GM12878 (cell line): ENCODE measurements at regions not wholly inside any gene's neighbourhood (a gene's known extent, or its start where the extent isn't known, plus 50 kb on each side); places are given as distances from the start of the nearest gene placed in this dataset.

Experiments
- ATAC-seq: fragments of 200-7000 bp; cut with Tn5 transposase; 3 replicates; pipeline ENCODE4 v1.9.1; 2020; ENCODE audit warnings: mild to moderate bottlenecking, moderate library complexity
- BruUV-seq: library from RNA; stranded (reverse); fragments of 400-500 nt; replicated peaks from 2 replicates; lab custom pipeline; 2021; lab: Mats Ljungman, UMichigan
- CTCF ChIA-PET: fragments of 300-600 bp; sonication (Branson Sonifier 250); formaldehyde crosslinking; extraction: SDS; loops from one replicate; lab custom pipeline; 2021; ENCODE audit warnings: inconsistent platforms; lab: Yijun Ruan, JAX
- POLR2A ChIA-PET: fragments of 350-600 bp; formaldehyde crosslinking; extraction: SDS; loops from one replicate; lab custom pipeline; 2021; ENCODE audit warnings: inconsistent platforms; lab: Charles Lee
- RAD21 ChIA-PET: fragments of 300-600 bp; sonication (Branson Sonifier 250); formaldehyde crosslinking; loops from one replicate; lab custom pipeline; 2023; ENCODE audit warnings: antibody characterized with exemption; ENCODE audit not compliant: unreplicated experiment; lab: Charles Lee
- SMC1A ChIA-PET: fragments of 300-600 bp; sonication (Branson Sonifier 250); formaldehyde crosslinking; loops from one replicate; lab custom pipeline; 2023; ENCODE audit not compliant: unreplicated experiment, uncharacterized antibody; lab: Charles Lee
- DNase-seq: peaks from one replicate; pipeline ENCODE4 v3.0.0-alpha.2; 2011; ENCODE audit warnings: low read depth, low spot score
- FAIRE-seq: peaks from 3 replicates; lab custom pipeline; 2011; peaks lifted over from hg19 to GRCh38; lab: Jason Lieb, UNC
- H2AFZ ChIP-seq: 2 replicates; pipeline ENCODE4 v1.6.0; 2011; ENCODE audit warnings: low read depth, low read length, control low read depth; ENCODE audit not compliant: control insufficient read depth
- H3K27ac ChIP-seq: 2 replicates; pipeline ENCODE4 v1.5.1; 2011; ENCODE audit warnings: control low read depth; ENCODE audit not compliant: control insufficient read depth, insufficient read depth
- H3K27me3 ChIP-seq, 2 experiments: replicated peaks in 1 of 2; 2 replicates each; pipeline versions ENCODE4 v1.6.0 to v1.6.1; 2011; ENCODE audit warnings: low read length in 1 of 2; ENCODE audit not compliant: control insufficient read depth in 2 of 2, insufficient read depth in 2 of 2
- H3K36me3 ChIP-seq, 2 experiments: 2 replicates each; pipeline ENCODE4 v1.5.1; 2011; ENCODE audit warnings: low read length in 1 of 2; ENCODE audit not compliant: control insufficient read depth in 2 of 2, insufficient read depth in 2 of 2
- H3K4me1 ChIP-seq: 2 replicates; pipeline ENCODE4 v1.6.1; 2011; ENCODE audit warnings: mild to moderate bottlenecking, low read length, moderate library complexity, mixed read lengths; ENCODE audit not compliant: control insufficient read depth, insufficient read depth
- H3K4me2 ChIP-seq: 2 replicates; pipeline ENCODE4 v1.6.0; 2011; ENCODE audit warnings: control low read depth; ENCODE audit not compliant: control insufficient read depth, insufficient read depth
- H3K4me3 ChIP-seq: fragments of 200-600 bp; sonication (generic); 2 replicates; pipeline ENCODE4 v1.5.1; 2016
- H3K79me2 ChIP-seq: 2 replicates; pipeline ENCODE4 v1.6.0; 2011; ENCODE audit warnings: low read length; ENCODE audit not compliant: control insufficient read depth, insufficient read depth
- H3K9ac ChIP-seq: 2 replicates; pipeline ENCODE4 v1.8.0; 2011; ENCODE audit warnings: low read length, control low read depth, mixed read lengths; ENCODE audit not compliant: control insufficient read depth, insufficient read depth
- H3K9me3 ChIP-seq: replicated peaks from 3 replicates; pipeline ENCODE4 v1.5.1; 2011; ENCODE audit warnings: mild to moderate bottlenecking, low read length; ENCODE audit not compliant: control insufficient read depth, insufficient read depth
- H4K20me1 ChIP-seq: 2 replicates; pipeline ENCODE4 v1.6.0; 2011; ENCODE audit not compliant: control insufficient read depth, insufficient read depth
- CHD4 ChIP-seq: fragments of 200-600 bp; sonication (generic); IDR thresholded peaks from 2 replicates; pipeline ENCODE4 v1.6.1; 2016; ENCODE audit warnings: mild to moderate bottlenecking
- CREB1 ChIP-seq: IDR thresholded peaks from 2 replicates; pipeline ENCODE4 v1.6.1; 2012; ENCODE audit warnings: low read depth, mild to moderate bottlenecking, inconsistent platforms
- EP300 ChIP-seq, 2 experiments: fragments of 150-350 bp in 1 of 2; IDR thresholded peaks; 2 replicates each; pipeline ENCODE4 v1.6.1; 2011 to 2012; ENCODE audit warnings: low read depth in 2 of 2, low read length in 2 of 2, borderline replicate concordance in 1 of 2, improper control_type of control experiment in 1 of 2, inconsistent platforms in 1 of 2; ENCODE audit not compliant: control insufficient read depth in 1 of 2
- HDGF ChIP-seq: fragments of 450-650 bp; IDR thresholded peaks from 2 replicates; pipeline ENCODE4 v1.6.1; 2016; ENCODE audit warnings: antibody characterized with exemption
- KDM1A ChIP-seq: fragments of 200-600 bp; sonication (generic); IDR thresholded peaks from 2 replicates; pipeline ENCODE4 v1.6.1; 2016; ENCODE audit warnings: borderline replicate concordance
- MEF2A ChIP-seq: IDR thresholded peaks from 2 replicates; pipeline ENCODE4 v1.6.1; 2011; ENCODE audit warnings: low read depth, mild to moderate bottlenecking, low read length, moderate library complexity; ENCODE audit not compliant: insufficient read depth
- MTA2 ChIP-seq: fragments of 450-650 bp; IDR thresholded peaks from 2 replicates; pipeline ENCODE4 v1.6.1; 2016; ENCODE audit warnings: low read depth, mild to moderate bottlenecking, moderate library complexity
- MXI1 ChIP-seq: fragments of 150-350 bp; IDR thresholded peaks from 2 replicates; pipeline ENCODE4 v1.6.1; 2011; ENCODE audit warnings: low read depth, mild to moderate bottlenecking, inconsistent platforms, low read length, improper control_type of control experiment
- NFXL1 ChIP-seq: fragments of 450-650 bp; IDR thresholded peaks from 2 replicates; pipeline ENCODE4 v1.6.1; 2017; ENCODE audit warnings: antibody characterized with exemption, mild to moderate bottlenecking, borderline replicate concordance
- RCOR1 ChIP-seq: conservative IDR thresholded peaks from 2 replicates; pipeline ENCODE4 v1.6.1; 2012; ENCODE audit warnings: low read depth, low read length, improper control_type of control experiment
- RELA ChIP-seq: fragments of 450-650 bp; IDR thresholded peaks from 2 replicates; pipeline ENCODE4 v1.8.0; 2014; ENCODE audit warnings: borderline replicate concordance; ENCODE audit not compliant: partially characterized antibody
- SP1 ChIP-seq: IDR thresholded peaks from one replicate; pipeline ENCODE4 v1.6.1; 2011; ENCODE audit warnings: low read depth, low read length
- SUZ12 ChIP-seq: fragments of 200-600 bp; sonication (generic); IDR thresholded peaks from one replicate; pipeline ENCODE4 v1.6.1; 2018; ENCODE audit warnings: antibody characterized with exemption, mild to moderate bottlenecking; ENCODE audit not compliant: unreplicated experiment
- ZNF24 ChIP-seq: fragments of 450-650 bp; IDR thresholded peaks from 2 replicates; pipeline ENCODE4 v1.6.1; 2017; ENCODE audit warnings: antibody characterized with exemption, mild to moderate bottlenecking
- WGBS: methylation state at CpG from one replicate; pipeline ENCODE4 v1.1.6; 2016; ENCODE audit warnings: low lambda C conversion rate; ENCODE audit not compliant: insufficient replicate concordance, insufficient coverage; ENCODE audit errors: missing lambda C conversion rate; 5-methylcytosine and 5-hydroxymethylcytosine counted together
- in situ Hi-C: fragments of 300-500 bp; cut with MboI; formaldehyde crosslinking; loops from 9 replicates; pipeline ENCODE4 v1.14.3; 2018; ENCODE audit warnings: mixed read lengths
- intact Hi-C: fragments of 100-400 bp; cut with micrococcal nuclease; formaldehyde crosslinking; loops from one replicate; pipeline ENCODE4 v1.14.2; 2022; ENCODE audit not compliant: unreplicated experiment
- TF ChIP-seq, protein P1 (sequence below): fragments of 450-650 bp; formaldehyde crosslinking; IDR thresholded peaks from 2 replicates; pipeline ENCODE4 v1.5.0; 2022; ENCODE audit warnings: mild to moderate bottlenecking, missing genetic modification characterization
- TF ChIP-seq, protein P2 (sequence below): IDR thresholded peaks from 2 replicates; pipeline ENCODE4 v1.6.1; 2011; ENCODE audit warnings: low read depth, mild to moderate bottlenecking, low read length, moderate library complexity, borderline replicate concordance; ENCODE audit errors: extremely low read depth
- TF ChIP-seq, protein P3 (sequence below): fragments of 450-650 bp; IDR thresholded peaks from 2 replicates; pipeline ENCODE4 v1.6.1; 2018; ENCODE audit warnings: borderline replicate concordance, mild to moderate bottlenecking; ENCODE audit not compliant: partially characterized antibody

DNA sequence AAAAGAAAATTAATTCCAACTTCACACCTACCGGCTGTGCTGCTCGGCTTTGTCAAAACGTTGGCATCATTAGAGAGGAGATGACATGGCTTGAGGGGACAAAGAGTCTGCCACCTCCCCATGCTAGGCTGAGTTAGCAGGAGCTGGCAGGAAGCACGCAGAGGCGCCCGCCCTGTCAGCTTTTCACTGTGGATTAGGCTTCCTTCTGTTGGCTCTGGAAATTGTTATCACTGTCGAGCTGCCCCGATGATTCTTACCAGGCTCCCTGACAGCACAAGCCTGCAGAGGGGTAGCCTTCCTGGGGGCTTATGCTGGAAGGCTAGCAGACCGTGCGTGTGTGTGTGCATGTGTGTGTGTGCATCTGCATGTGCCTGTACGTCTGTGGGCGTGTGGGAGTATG, 490.9 kb upstream of the TBX3 start (continued):
- TF ChIP-seq, protein P1, sequence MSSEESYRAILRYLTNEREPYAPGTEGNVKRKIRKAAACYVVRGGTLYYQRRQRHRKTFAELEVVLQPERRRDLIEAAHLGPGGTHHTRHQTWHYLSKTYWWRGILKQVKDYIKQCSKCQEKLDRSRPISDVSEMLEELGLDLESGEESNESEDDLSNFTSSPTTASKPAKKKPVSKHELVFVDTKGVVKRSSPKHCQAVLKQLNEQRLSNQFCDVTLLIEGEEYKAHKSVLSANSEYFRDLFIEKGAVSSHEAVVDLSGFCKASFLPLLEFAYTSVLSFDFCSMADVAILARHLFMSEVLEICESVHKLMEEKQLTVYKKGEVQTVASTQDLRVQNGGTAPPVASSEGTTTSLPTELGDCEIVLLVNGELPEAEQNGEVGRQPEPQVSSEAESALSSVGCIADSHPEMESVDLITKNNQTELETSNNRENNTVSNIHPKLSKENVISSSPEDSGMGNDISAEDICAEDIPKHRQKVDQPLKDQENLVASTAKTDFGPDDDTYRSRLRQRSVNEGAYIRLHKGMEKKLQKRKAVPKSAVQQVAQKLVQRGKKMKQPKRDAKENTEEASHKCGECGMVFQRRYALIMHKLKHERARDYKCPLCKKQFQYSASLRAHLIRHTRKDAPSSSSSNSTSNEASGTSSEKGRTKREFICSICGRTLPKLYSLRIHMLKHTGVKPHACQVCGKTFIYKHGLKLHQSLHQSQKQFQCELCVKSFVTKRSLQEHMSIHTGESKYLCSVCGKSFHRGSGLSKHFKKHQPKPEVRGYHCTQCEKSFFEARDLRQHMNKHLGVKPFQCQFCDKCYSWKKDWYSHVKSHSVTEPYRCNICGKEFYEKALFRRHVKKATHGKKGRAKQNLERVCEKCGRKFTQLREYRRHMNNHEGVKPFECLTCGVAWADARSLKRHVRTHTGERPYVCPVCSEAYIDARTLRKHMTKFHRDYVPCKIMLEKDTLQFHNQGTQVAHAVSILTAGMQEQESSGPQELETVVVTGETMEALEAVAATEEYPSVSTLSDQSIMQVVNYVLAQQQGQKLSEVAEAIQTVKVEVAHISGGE (CRISPR knock-in tag): no peak
- TF ChIP-seq EP300 (IDR thresholded peaks at IDR 0.05; ENCODE audit: borderline replicate concordance in 1 of 2, control insufficient read depth in 1 of 2, low read depth in 2 of 2, low read length in 2 of 2): no peak
- TF ChIP-seq CREB1: no peak
- no peak for TF ChIP-seq SP1
- TF ChIP-seq, all 136 proteins: peak for 0

DNA sequence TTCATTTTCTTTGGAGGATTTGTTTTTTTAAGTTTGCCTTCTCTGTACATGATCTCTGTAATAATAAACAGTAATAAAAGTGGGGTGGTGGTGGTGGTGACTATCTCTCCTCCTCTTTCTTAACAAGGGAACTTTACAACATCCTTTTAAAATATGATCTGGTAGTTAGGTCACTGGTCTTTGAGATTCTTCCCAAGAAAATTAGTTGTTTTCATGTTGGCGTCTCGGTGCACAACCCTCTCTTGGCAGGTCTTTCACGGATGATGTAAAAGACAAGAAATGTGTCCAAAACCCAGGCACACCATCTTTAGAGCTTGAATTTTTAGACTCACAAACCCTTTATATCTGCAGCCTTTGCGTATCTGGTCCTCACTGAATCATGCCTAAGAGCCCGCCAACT, 488.5 kb upstream of the TBX3 start:
- ATAC-seq (no peak), DNase-seq (no peak), FAIRE-seq (no peak)
- no peak overlapping the region for H3K4me2 ChIP-seq
- ChIA-PET POLR2A (no interaction called here), CTCF (no interaction called here), SMC1A (no interaction called here), RAD21 (no interaction called here)
- H3K9me3 ChIP-seq: no peaks in the 10 kb centered on the region; the same call in 2 of the 3 replicates
- WGBS: 57% methylated on average over 5 of the region's 5 CpGs
- H3K27ac ChIP-seq: no peak overlapping the region
- no peak overlapping the region for H3K9ac ChIP-seq
- in situ Hi-C loops (no loop called here), intact Hi-C loops (no loop called here)
- no peaks in the 10 kb centered on the region for H4K20me1 ChIP-seq
- H3K4me3 ChIP-seq: no peak overlapping the region
- no peak overlapping the region for H2AFZ ChIP-seq
- no peaks in the 10 kb centered on the region for H3K36me3 ChIP-seq
- BruUV-seq: no TSS peak
- no peaks in the 10 kb centered on the region for H3K27me3 ChIP-seq
- no peaks in the 10 kb centered on the region for H3K79me2 ChIP-seq
- no peaks in the 10 kb centered on the region for H3K4me1 ChIP-seq
- TF ChIP-seq RELA (no peak), MTA2 (no peak), NFXL1 (no peak), HDGF (no peak), KDM1A (no peak), RCOR1 (no peak), MEF2A (no peak), ZNF24 (no peak), MXI1 (no peak), SUZ12 (no peak), CHD4 (no peak)
- TF ChIP-seq, protein P2, sequence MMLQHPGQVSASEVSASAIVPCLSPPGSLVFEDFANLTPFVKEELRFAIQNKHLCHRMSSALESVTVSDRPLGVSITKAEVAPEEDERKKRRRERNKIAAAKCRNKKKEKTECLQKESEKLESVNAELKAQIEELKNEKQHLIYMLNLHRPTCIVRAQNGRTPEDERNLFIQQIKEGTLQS: no peak
- TF ChIP-seq, protein P3, sequence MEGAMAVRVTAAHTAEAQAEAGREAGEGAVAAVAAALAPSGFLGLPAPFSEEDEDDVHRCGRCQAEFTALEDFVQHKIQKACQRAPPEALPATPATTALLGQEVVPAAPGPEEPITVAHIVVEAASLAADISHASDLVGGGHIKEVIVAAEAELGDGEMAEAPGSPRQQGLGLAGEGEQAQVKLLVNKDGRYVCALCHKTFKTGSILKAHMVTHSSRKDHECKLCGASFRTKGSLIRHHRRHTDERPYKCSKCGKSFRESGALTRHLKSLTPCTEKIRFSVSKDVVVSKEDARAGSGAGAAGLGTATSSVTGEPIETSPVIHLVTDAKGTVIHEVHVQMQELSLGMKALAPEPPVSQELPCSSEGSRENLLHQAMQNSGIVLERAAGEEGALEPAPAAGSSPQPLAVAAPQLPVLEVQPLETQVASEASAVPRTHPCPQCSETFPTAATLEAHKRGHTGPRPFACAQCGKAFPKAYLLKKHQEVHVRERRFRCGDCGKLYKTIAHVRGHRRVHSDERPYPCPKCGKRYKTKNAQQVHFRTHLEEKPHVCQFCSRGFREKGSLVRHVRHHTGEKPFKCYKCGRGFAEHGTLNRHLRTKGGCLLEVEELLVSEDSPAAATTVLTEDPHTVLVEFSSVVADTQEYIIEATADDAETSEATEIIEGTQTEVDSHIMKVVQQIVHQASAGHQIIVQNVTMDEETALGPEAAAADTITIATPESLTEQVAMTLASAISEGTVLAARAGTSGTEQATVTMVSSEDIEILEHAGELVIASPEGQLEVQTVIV: no peak
